Naive thymus-derived CD8-positive, alpha-beta T cell (primary cell): ENCODE measurements at regions not wholly inside any gene's neighbourhood (a gene's known extent, or its start where the extent isn't known, plus 50 kb on each side); places are given as distances from the start of the nearest gene placed in this dataset.
"Not testable (repeated sequence)": the region's sequence is repeated elsewhere in the genome, so short reads cannot be mapped to it uniquely, and the experiment has no call there.

ENCODE experiments used
- ATAC-seq, 2 donors: fragments of 150-1000 bp; cut with Tn5 transposase in 1 of 2; sonication (Bioruptor Pico), chemical (Tn5 transposase) in 1 of 2; 1 replicate in 1 of 2; 2 replicates in 1 of 2; pipeline ENCODE4 v1.10.0; 2021; ENCODE audit warnings: mild to moderate bottlenecking in 2 of 2, moderate library complexity in 2 of 2
- POLR2A ChIA-PET: fragments of 350-600 bp; sonication (Branson Sonifier 250); formaldehyde crosslinking; loops from one replicate; lab custom pipeline; 2021; ENCODE audit warnings: antibody characterized with exemption; lab: Charles Lee
- DNase-seq, 10 donors: peaks; one replicate each; pipeline versions ENCODE4 v3.0.0 to v3.0.0-alpha.2; 2020 to 2022
- H3K27ac Mint-ChIP-seq, 10 donors: one replicate each; pipeline ENCODE4 v1.8.0; 2020 to 2022; ENCODE audit warnings: mild to moderate bottlenecking in 10 of 10, mixed read lengths in 10 of 10, moderate library complexity in 4 of 10, inconsistent platforms in 1 of 10
- H3K27me3 Mint-ChIP-seq, 5 donors: one replicate each; pipeline ENCODE4 v1.8.0; 2021 to 2022; ENCODE audit warnings: mixed read lengths in 5 of 5
- H3K36me3 Mint-ChIP-seq, 3 donors: one replicate each; pipeline ENCODE4 v1.8.0; 2020 to 2022; ENCODE audit warnings: mixed read lengths in 3 of 3, mild to moderate bottlenecking in 2 of 3, inconsistent platforms in 1 of 3
- H3K4me1 Mint-ChIP-seq, 4 donors: one replicate each; pipeline ENCODE4 v1.8.0; 2021 to 2022; ENCODE audit warnings: mixed read lengths in 4 of 4
- H3K4me3 Mint-ChIP-seq, 10 donors: one replicate each; pipeline ENCODE4 v1.8.0; 2020 to 2022; ENCODE audit warnings: mild to moderate bottlenecking in 10 of 10, mixed read lengths in 10 of 10, moderate library complexity in 6 of 10, inconsistent platforms in 1 of 10
- H3K9me3 Mint-ChIP-seq, 9 donors: one replicate each; pipeline ENCODE4 v1.8.0; 2020 to 2022; ENCODE audit warnings: mixed read lengths in 9 of 9, mild to moderate bottlenecking in 3 of 9, inconsistent platforms in 1 of 9, moderate library complexity in 1 of 9

- H3K9me3 Mint-ChIP-seq, H3K36me3 Mint-ChIP-seq, H3K4me1 Mint-ChIP-seq, H3K4me3 Mint-ChIP-seq, H3K27me3 Mint-ChIP-seq, ATAC-seq, DNase-seq, POLR2A ChIA-PET, H3K27ac Mint-ChIP-seq: not testable (repeated sequence)
Observed at GRCh38 chrY:3195035-3195434, 259.9 kb downstream of the ZFY start.

- H3K27ac Mint-ChIP-seq, H3K27me3 Mint-ChIP-seq, H3K9me3 Mint-ChIP-seq, POLR2A ChIA-PET, H3K36me3 Mint-ChIP-seq, DNase-seq, H3K4me3 Mint-ChIP-seq, H3K4me1 Mint-ChIP-seq, ATAC-seq: not testable (repeated sequence)
Observed at GRCh38 chrY:3202287-3202686, 267.1 kb downstream of the ZFY start.

GRCh38 chrY:3206733-3207132, 271.6 kb downstream of the ZFY start:
- DNase-seq, POLR2A ChIA-PET, H3K4me1 Mint-ChIP-seq, H3K4me3 Mint-ChIP-seq, H3K27ac Mint-ChIP-seq, ATAC-seq, H3K9me3 Mint-ChIP-seq, H3K36me3 Mint-ChIP-seq, H3K27me3 Mint-ChIP-seq: not testable (repeated sequence)

- H3K27ac Mint-ChIP-seq, H3K27me3 Mint-ChIP-seq, H3K4me3 Mint-ChIP-seq, H3K4me1 Mint-ChIP-seq, ATAC-seq, H3K9me3 Mint-ChIP-seq, POLR2A ChIA-PET, DNase-seq, H3K36me3 Mint-ChIP-seq: not testable (repeated sequence)
Observed at GRCh38 chrY:3213183-3213582, 278.0 kb downstream of the ZFY start.

- H3K4me1 Mint-ChIP-seq, H3K9me3 Mint-ChIP-seq, H3K36me3 Mint-ChIP-seq, DNase-seq, ATAC-seq, POLR2A ChIA-PET, H3K4me3 Mint-ChIP-seq, H3K27ac Mint-ChIP-seq, H3K27me3 Mint-ChIP-seq: not testable (repeated sequence)
Observed at GRCh38 chrY:3218134-3218533, 283.0 kb downstream of the ZFY start.

- H3K27me3 Mint-ChIP-seq, H3K36me3 Mint-ChIP-seq, H3K4me1 Mint-ChIP-seq, H3K9me3 Mint-ChIP-seq, POLR2A ChIA-PET, H3K27ac Mint-ChIP-seq, DNase-seq, H3K4me3 Mint-ChIP-seq, ATAC-seq: not testable (repeated sequence)
Observed at GRCh38 chrY:3218559-3218958, 283.4 kb downstream of the ZFY start.

GRCh38 chrY:3262911-3263310, 316.0 kb upstream of the TGIF2LY start:
- DNase-seq, H3K4me3 Mint-ChIP-seq, H3K36me3 Mint-ChIP-seq, H3K27ac Mint-ChIP-seq, H3K9me3 Mint-ChIP-seq, H3K27me3 Mint-ChIP-seq, H3K4me1 Mint-ChIP-seq, POLR2A ChIA-PET, ATAC-seq: not testable (repeated sequence)

GRCh38 chrY:3288063-3288462, 290.8 kb upstream of the TGIF2LY start:
- DNase-seq, H3K27me3 Mint-ChIP-seq, H3K9me3 Mint-ChIP-seq, H3K27ac Mint-ChIP-seq, ATAC-seq, H3K4me1 Mint-ChIP-seq, H3K4me3 Mint-ChIP-seq, POLR2A ChIA-PET, H3K36me3 Mint-ChIP-seq: not testable (repeated sequence)

- ATAC-seq, H3K4me3 Mint-ChIP-seq, H3K36me3 Mint-ChIP-seq, H3K27ac Mint-ChIP-seq, POLR2A ChIA-PET, DNase-seq, H3K4me1 Mint-ChIP-seq, H3K27me3 Mint-ChIP-seq, H3K9me3 Mint-ChIP-seq: not testable (repeated sequence)
Observed at GRCh38 chrY:3297235-3297634, 281.6 kb upstream of the TGIF2LY start.

- H3K4me3 Mint-ChIP-seq, DNase-seq, H3K36me3 Mint-ChIP-seq, H3K27ac Mint-ChIP-seq, H3K27me3 Mint-ChIP-seq, H3K4me1 Mint-ChIP-seq, POLR2A ChIA-PET, H3K9me3 Mint-ChIP-seq, ATAC-seq: not testable (repeated sequence)
Observed at GRCh38 chrY:3319988-3320387, 258.9 kb upstream of the TGIF2LY start.

- POLR2A ChIA-PET, H3K4me3 Mint-ChIP-seq, H3K36me3 Mint-ChIP-seq, DNase-seq, ATAC-seq, H3K9me3 Mint-ChIP-seq, H3K27ac Mint-ChIP-seq, H3K27me3 Mint-ChIP-seq, H3K4me1 Mint-ChIP-seq: not testable (repeated sequence)
Observed at GRCh38 chrY:3367535-3367934, 211.3 kb upstream of the TGIF2LY start.

GRCh38 chrY:3368459-3368858, 210.4 kb upstream of the TGIF2LY start:
- H3K27ac Mint-ChIP-seq, H3K9me3 Mint-ChIP-seq, H3K36me3 Mint-ChIP-seq, DNase-seq, H3K27me3 Mint-ChIP-seq, ATAC-seq, H3K4me1 Mint-ChIP-seq, POLR2A ChIA-PET, H3K4me3 Mint-ChIP-seq: not testable (repeated sequence)

GRCh38 chrY:3391508-3391907, 187.4 kb upstream of the TGIF2LY start:
- H3K4me3 Mint-ChIP-seq, result not testable (repeated sequence)

GRCh38 chrY:3404241-3404640, 174.6 kb upstream of the TGIF2LY start:
- H3K27ac Mint-ChIP-seq, result peak overlapping the region in 1 of 10 donors; percentile 4
- POLR2A ChIA-PET, H3K36me3 Mint-ChIP-seq, H3K4me3 Mint-ChIP-seq, DNase-seq, H3K4me1 Mint-ChIP-seq, H3K9me3 Mint-ChIP-seq, ATAC-seq: not testable (repeated sequence)
- peaks cover 2 to 22% (median 14%) of the 10 kb centered on the region in 5 donors for H3K27me3 Mint-ChIP-seq

More at GRCh38 chrY:3391508-3391907, 187.4 kb upstream of the TGIF2LY start:
- ATAC-seq, H3K36me3 Mint-ChIP-seq, H3K9me3 Mint-ChIP-seq, H3K27me3 Mint-ChIP-seq, H3K4me1 Mint-ChIP-seq, H3K27ac Mint-ChIP-seq, POLR2A ChIA-PET, DNase-seq: not testable (repeated sequence)
